LNCaP clone FGC (cell line): ENCODE measurements at regions not wholly inside any gene's neighbourhood (a gene's known extent, or its start where the extent isn't known, plus 50 kb on each side); places are given as distances from the start of the nearest gene placed in this dataset.

Experiments
- DNase-seq: peaks from one replicate; pipeline ENCODE4 v3.0.0-alpha.2; 2011; ENCODE audit warnings: low read depth
- H3K4me3 ChIP-seq: 2 replicates; pipeline ENCODE4 v1.5.1; 2011; ENCODE audit warnings: mild to moderate bottlenecking, low read depth, low read length, control low read depth
- TF ChIP-seq, protein P1 (sequence below): IDR thresholded peaks from 2 replicates; pipeline ENCODE4 v1.5.1; 2012; ENCODE audit warnings: mild to moderate bottlenecking; ENCODE audit not compliant: control insufficient read depth, insufficient read depth; ENCODE audit errors: extremely low read depth

DNA sequence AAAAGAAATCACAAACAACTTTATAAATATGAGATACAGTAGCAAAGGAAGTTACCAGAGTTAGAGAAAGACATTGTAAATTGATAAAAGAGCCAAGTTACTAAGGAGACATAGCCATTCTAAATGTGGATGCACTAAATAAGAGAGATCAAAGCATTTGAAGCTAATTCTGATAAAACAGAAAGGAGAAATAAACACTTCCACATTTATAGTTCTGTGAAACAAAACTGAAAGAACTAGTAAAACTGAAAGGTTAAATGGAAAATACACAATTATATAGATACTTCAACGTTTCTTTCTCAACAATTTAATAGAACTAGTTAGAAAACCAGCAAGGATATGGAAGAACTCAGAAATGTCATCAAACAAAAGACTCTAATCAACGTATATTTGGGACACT, 309.0 kb upstream of the CDH2 start:
- DNase-seq = no peak
- no peak overlapping the region for H3K4me3 ChIP-seq
- TF ChIP-seq, protein P1, sequence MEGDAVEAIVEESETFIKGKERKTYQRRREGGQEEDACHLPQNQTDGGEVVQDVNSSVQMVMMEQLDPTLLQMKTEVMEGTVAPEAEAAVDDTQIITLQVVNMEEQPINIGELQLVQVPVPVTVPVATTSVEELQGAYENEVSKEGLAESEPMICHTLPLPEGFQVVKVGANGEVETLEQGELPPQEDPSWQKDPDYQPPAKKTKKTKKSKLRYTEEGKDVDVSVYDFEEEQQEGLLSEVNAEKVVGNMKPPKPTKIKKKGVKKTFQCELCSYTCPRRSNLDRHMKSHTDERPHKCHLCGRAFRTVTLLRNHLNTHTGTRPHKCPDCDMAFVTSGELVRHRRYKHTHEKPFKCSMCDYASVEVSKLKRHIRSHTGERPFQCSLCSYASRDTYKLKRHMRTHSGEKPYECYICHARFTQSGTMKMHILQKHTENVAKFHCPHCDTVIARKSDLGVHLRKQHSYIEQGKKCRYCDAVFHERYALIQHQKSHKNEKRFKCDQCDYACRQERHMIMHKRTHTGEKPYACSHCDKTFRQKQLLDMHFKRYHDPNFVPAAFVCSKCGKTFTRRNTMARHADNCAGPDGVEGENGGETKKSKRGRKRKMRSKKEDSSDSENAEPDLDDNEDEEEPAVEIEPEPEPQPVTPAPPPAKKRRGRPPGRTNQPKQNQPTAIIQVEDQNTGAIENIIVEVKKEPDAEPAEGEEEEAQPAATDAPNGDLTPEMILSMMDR = no peak

DNA sequence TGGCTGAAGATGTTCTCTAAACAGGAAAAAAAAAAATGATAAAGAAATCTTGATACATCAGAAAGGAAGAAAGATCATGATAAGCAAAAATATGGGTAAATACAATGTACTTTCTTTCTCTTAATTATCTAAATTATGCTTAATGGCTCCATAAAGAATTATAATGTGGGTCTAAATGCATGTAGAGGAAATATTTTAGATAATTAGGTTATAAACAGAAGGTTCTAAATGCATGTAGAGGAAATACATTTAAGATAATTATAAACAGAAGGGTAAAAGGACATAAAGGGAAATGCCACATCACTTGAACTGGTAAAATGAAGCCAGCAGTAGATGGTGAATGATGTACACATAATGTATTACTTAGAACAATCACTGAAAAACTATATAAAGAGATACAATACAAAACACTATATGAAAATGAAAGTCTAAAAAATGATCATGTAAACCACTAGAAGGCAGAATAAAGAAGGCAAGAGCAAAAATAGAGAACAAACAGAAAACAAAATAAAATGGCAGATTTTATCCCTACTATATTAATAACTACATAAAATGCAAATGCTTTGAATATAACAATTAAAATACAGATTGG, 308.4 kb upstream of the CDH2 start:
- no peak overlapping the region for H3K4me3 ChIP-seq
- no peak for DNase-seq
- TF ChIP-seq, protein P1 = no peak

DNA sequence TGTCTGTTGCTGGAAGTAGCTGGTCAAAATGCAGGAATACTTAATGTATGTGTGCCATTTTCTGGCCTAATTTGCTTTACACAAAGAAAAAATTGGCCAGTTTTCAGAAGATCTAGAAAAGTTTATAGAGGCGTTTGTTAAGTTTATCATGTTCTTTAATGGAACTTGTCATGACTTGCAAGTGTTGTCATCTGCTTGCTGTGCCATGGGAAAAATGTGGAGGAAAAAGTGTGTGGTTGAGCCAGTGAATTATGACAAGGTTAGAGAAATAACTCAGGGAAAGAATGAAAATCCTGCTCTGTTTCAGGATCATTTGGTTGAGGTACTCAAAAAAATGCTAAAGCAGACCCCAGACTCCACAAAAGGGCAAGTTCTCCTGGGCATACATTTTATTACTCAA, 301.6 kb upstream of the CDH2 start:
- H3K4me3 ChIP-seq = no peak overlapping the region
- TF ChIP-seq, protein P1 = no peak
- DNase-seq = no peak

DNA sequence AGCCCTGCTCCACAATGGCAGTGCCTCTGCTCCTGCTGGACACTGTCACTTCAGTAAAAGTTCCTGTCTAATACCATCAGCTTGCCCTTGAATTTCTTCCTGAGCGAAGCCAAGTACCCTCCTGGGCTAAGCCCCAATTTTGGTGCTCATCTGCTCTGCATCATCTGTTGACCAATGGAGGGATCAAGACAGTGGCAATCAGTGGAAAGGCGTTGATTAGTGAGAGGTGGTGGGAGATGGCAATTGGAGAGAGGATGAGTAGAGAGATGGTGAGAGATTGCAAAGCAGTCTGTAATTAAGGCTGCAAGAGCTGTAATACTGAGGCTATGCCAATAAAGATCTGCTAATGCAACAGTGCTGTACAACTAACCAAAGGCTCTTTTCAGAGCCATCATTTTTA, 299.4 kb upstream of the CDH2 start:
- no peak overlapping the region for H3K4me3 ChIP-seq
- no peak for DNase-seq
- TF ChIP-seq, protein P1 = no peak

DNA sequence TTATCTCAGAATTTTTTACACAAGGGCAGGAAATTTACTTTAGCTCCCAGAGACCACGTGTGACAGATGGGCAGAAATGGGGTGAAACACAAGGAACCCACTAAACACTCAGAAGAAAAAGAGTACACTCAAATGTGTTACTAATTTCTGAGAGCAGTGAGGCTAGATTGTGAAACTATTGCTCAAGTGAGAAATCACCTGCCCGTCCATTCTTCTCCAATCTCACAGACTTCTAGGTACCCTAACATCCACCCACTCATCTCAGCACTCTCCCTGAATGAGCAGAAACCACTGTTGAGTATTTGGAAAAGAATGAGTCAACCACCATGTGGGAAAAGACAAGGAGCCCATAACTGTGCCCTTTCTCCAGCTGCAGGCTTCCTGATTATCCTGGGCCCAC, 293.0 kb upstream of the CDH2 start:
- TF ChIP-seq, protein P1 = no peak
- H3K4me3 ChIP-seq = no peak overlapping the region
- DNase-seq = no peak

DNA sequence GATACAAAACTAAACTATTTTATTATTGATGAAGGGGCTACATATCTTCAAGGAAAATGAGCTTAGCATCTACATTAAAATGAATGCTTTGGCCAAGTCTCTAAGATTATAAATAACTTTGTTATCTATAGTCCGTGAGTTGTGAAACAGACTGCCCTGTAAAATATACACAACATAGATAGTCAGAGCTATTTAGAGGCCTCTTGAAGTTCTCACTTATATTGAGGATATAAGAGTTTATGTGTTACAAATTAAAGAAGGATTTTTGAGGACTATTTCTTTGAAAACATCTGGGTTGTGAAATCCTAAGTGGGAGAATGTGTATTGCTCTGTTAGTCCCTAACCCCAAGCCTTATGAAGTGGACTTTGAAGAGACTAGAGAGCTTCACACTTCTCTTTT, 292.0 kb upstream of the CDH2 start:
- H3K4me3 ChIP-seq = no peak overlapping the region
- TF ChIP-seq, protein P1 = no peak
- no peak for DNase-seq

DNA sequence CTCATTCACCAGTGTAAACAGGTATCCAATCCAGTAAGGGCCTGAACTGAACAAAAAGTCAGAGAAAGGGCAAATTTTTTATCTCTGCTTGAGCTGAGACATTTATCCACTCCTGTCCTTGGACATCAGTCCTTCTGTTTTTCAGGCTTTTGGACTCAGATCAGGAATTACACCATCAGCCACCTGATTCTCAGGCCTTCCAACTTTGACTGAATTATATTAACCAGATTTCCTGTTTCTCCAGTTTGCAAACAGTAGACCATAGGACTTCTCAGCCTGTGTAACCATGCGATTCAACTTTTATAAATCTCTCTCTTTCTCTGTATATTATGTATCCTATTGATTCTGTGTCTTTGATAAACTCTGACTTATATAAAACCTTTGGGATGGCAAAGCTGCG, 289.3 kb upstream of the CDH2 start:
- H3K4me3 ChIP-seq = no peak overlapping the region
- TF ChIP-seq, protein P1 = no peak
- no peak for DNase-seq
